ENCODE measurements at regions not wholly inside any gene's neighbourhood (a gene's known extent, or its start where the extent isn't known, plus 50 kb on each side); places are given as distances from the start of the nearest gene placed in this dataset.

- TF ChIP-seq ZNF70 (CRISPR knock-in tag; IDR thresholded peaks at IDR 0.05), result no peak
- peak; percentile 72 for TF ChIP-seq ISL1 (CRISPR knock-in tag; IDR thresholded peaks at IDR 0.05)
- no peak for TF ChIP-seq ARNTL (CRISPR knock-in tag; IDR thresholded peaks at IDR 0.05; ENCODE audit: borderline replicate concordance, low read depth)
- TF ChIP-seq CSDC2 (CRISPR knock-in tag; IDR thresholded peaks at IDR 0.05), result no peak
- no peak for TF ChIP-seq BACH2 (CRISPR knock-in tag; IDR thresholded peaks at IDR 0.05; ENCODE audit: borderline replicate concordance)
- TF ChIP-seq POU6F1 (CRISPR knock-in tag; IDR thresholded peaks at IDR 0.05; ENCODE audit: borderline replicate concordance, low read depth), result no peak
- no peak for TF ChIP-seq ZNF565 (CRISPR knock-in tag; conservative IDR thresholded peaks at IDR 0.05; ENCODE audit: low read depth)
- TF ChIP-seq OSR1 (CRISPR knock-in tag; IDR thresholded peaks at IDR 0.05), result no peak
- TF ChIP-seq ESRRG (CRISPR knock-in tag; IDR thresholded peaks at IDR 0.05), result no peak
- no peak for TF ChIP-seq CSRNP3 (CRISPR knock-in tag; IDR thresholded peaks at IDR 0.05)
- no peak for TF ChIP-seq ZC3H10 (CRISPR knock-in tag; IDR thresholded peaks at IDR 0.05)
- no peak for TF ChIP-seq PPARA (CRISPR knock-in tag; IDR thresholded peaks at IDR 0.05; ENCODE audit: borderline replicate concordance)
- TF ChIP-seq TCF4 (CRISPR knock-in tag; IDR thresholded peaks at IDR 0.05; ENCODE audit: borderline replicate concordance), result no peak
- peak; percentile 28; the same call in 1 of the 2 replicates for TF ChIP-seq SNAI2 (CRISPR knock-in tag; IDR thresholded peaks at IDR 0.05)
- TF ChIP-seq TSHZ2 (CRISPR knock-in tag; IDR thresholded peaks at IDR 0.05), result no peak
- peak; percentile 47; the same call in 1 of the 2 replicates for TF ChIP-seq ZFP3 (CRISPR knock-in tag; IDR thresholded peaks at IDR 0.05)
- peak; percentile 91 for ATAC-seq
Measured at GRCh38 chr10:56537984-56538383, 176.9 kb upstream of the ZWINT start.

GRCh38 chr10:56522166-56522565 lies 161.1 kb upstream of the ZWINT start:
- no peak for ATAC-seq
- no peak for TF ChIP-seq ZNF70 (CRISPR knock-in tag; IDR thresholded peaks at IDR 0.05)
- TF ChIP-seq ISL1 (CRISPR knock-in tag; IDR thresholded peaks at IDR 0.05), result no peak
- no peak for TF ChIP-seq ARNTL (CRISPR knock-in tag; IDR thresholded peaks at IDR 0.05; ENCODE audit: borderline replicate concordance, low read depth)
- no peak for TF ChIP-seq POU6F1 (CRISPR knock-in tag; IDR thresholded peaks at IDR 0.05; ENCODE audit: borderline replicate concordance, low read depth)
- TF ChIP-seq CSRNP3 (CRISPR knock-in tag; IDR thresholded peaks at IDR 0.05), result no peak
- TF ChIP-seq BACH2 (CRISPR knock-in tag; IDR thresholded peaks at IDR 0.05; ENCODE audit: borderline replicate concordance), result no peak
- TF ChIP-seq RARB (CRISPR knock-in tag; IDR thresholded peaks at IDR 0.05), result no peak
- no peak for TF ChIP-seq SNAI2 (CRISPR knock-in tag; IDR thresholded peaks at IDR 0.05)
- no peak for TF ChIP-seq ESRRG (CRISPR knock-in tag; IDR thresholded peaks at IDR 0.05)
- TF ChIP-seq TOX (CRISPR knock-in tag; IDR thresholded peaks at IDR 0.05; ENCODE audit: borderline replicate concordance), result no peak
- no peak for TF ChIP-seq GLIS3 (CRISPR knock-in tag; IDR thresholded peaks at IDR 0.05)
- TF ChIP-seq ZFP3 (CRISPR knock-in tag; IDR thresholded peaks at IDR 0.05), result no peak
- no peak for TF ChIP-seq CSDC2 (CRISPR knock-in tag; IDR thresholded peaks at IDR 0.05)
- no peak for TF ChIP-seq ZC3H10 (CRISPR knock-in tag; IDR thresholded peaks at IDR 0.05)
- TF ChIP-seq TCF4 (CRISPR knock-in tag; IDR thresholded peaks at IDR 0.05; ENCODE audit: borderline replicate concordance), result no peak
- TF ChIP-seq ZFP30 (CRISPR knock-in tag; IDR thresholded peaks at IDR 0.05), result no peak
- no peak for TF ChIP-seq PPARA (CRISPR knock-in tag; IDR thresholded peaks at IDR 0.05; ENCODE audit: borderline replicate concordance)
- TF ChIP-seq ZNF565 (CRISPR knock-in tag; conservative IDR thresholded peaks at IDR 0.05; ENCODE audit: low read depth), result no peak
- TF ChIP-seq ZNF8 (CRISPR knock-in tag; IDR thresholded peaks at IDR 0.05), result no peak
- no peak for TF ChIP-seq CREB5 (CRISPR knock-in tag; IDR thresholded peaks at IDR 0.05; ENCODE audit: low read depth)
